Mammary epithelial cell (primary cell): ENCODE measurements at regions not wholly inside any gene's neighbourhood (a gene's known extent, or its start where the extent isn't known, plus 50 kb on each side); places are given as distances from the start of the nearest gene placed in this dataset.
"Not testable (repeated sequence)": the region's sequence is repeated elsewhere in the genome, so short reads cannot be mapped to it uniquely, and the experiment has no call there.

Experiments
- CTCF ChIP-seq, 2 donors: IDR thresholded peaks in 1 of 2; conservative IDR thresholded peaks in 1 of 2; 2 replicates each; pipeline ENCODE4 v1.5.1; 2011 to 2012; ENCODE audit warnings: inconsistent platforms in 2 of 2, low read length in 2 of 2, mild to moderate bottlenecking in 2 of 2, control low read depth in 1 of 2, low read depth in 1 of 2; ENCODE audit not compliant: insufficient read depth in 1 of 2; ENCODE audit errors: extremely low read depth in 1 of 2
- EZH2 ChIP-seq: IDR thresholded peaks from 2 replicates; pipeline ENCODE4 v1.6.1; 2012; ENCODE audit warnings: low read length, inconsistent platforms, borderline replicate concordance

GRCh38 chr4:49233749-49234148 lies 247.7 kb downstream of the CWH43 start:
- not testable (repeated sequence) for TF ChIP-seq CTCF (conservative IDR thresholded peaks at IDR 0.05 in 1 of 2, IDR thresholded peaks at IDR 0.05 in 1 of 2; ENCODE audit: extremely low read depth in 1 of 2, insufficient read depth in 1 of 2, low read depth in 1 of 2, low read length in 2 of 2); EZH2
